NT2/D1 (cell line): ENCODE measurements at regions not wholly inside any gene's neighbourhood (a gene's known extent, or its start where the extent isn't known, plus 50 kb on each side); places are given as distances from the start of the nearest gene placed in this dataset.

ENCODE experiments used
- SUZ12 ChIP-seq: IDR thresholded peaks from 2 replicates; pipeline ENCODE4 v1.6.1; 2011; ENCODE audit not compliant: insufficient read length, insufficient read depth; ENCODE audit errors: extremely low read depth
- YY1 ChIP-seq: IDR thresholded peaks from 2 replicates; pipeline ENCODE4 v1.6.1; 2011; ENCODE audit not compliant: insufficient read length, insufficient read depth
- ZNF274 ChIP-seq: IDR thresholded peaks from 2 replicates; pipeline ENCODE4 v1.6.1; 2011; ENCODE audit warnings: mild to moderate bottlenecking, low read depth, low read length

- no peak for TF ChIP-seq YY1
- no peak for TF ChIP-seq SUZ12
- TF ChIP-seq ZNF274: no peak
Measured at GRCh38 chr2:145324748-145325147, 804.8 kb upstream of the ZEB2 start.
